Tibial nerve (tissue), 4 donors: ENCODE measurements at regions not wholly inside any gene's neighbourhood (a gene's known extent, or its start where the extent isn't known, plus 50 kb on each side); places are given as distances from the start of the nearest gene placed in this dataset.

Experiments used
- DNase-seq, 2 donors: peaks; one replicate each; pipeline ENCODE4 v3.0.0-alpha.2; 2019; ENCODE audit warnings: low spot score in 2 of 2
- H3K27ac ChIP-seq, 4 donors: fragments of 200-600 bp; sonication (generic) in 3 of 4; one replicate each; pipeline ENCODE4 v1.5.1; 2017 to 2019; ENCODE audit warnings: mild to moderate bottlenecking in 1 of 4
- H3K27me3 ChIP-seq, 2 donors: fragments of 200-600 bp; sonication (generic) in 1 of 2; one replicate each; pipeline versions ENCODE4 v1.5.1 to v1.6.0; 2017 to 2019
- H3K36me3 ChIP-seq, 3 donors: fragments of 200-600 bp; sonication (generic); one replicate each; pipeline ENCODE4 v1.5.1; 2018 to 2019
- H3K4me1 ChIP-seq, 4 donors: fragments of 200-600 bp; sonication (generic) in 3 of 4; one replicate each; pipeline ENCODE4 v1.5.1; 2017 to 2019
- H3K4me3 ChIP-seq, 4 donors: fragments of 200-600 bp; sonication (generic) in 3 of 4; one replicate each; pipeline ENCODE4 v1.5.1; 2017 to 2019; ENCODE audit warnings: mild to moderate bottlenecking in 1 of 4, moderate library complexity in 1 of 4
- H3K9me3 ChIP-seq, 4 donors: fragments of 200-600 bp; sonication (generic) in 3 of 4; one replicate each; pipeline ENCODE4 v1.5.1; 2017 to 2019
- CTCF ChIP-seq, 5 experiments: fragments of 200-600 bp in 3 of 5; fragments of 450-650 bp in 2 of 5; sonication (generic) in 3 of 5; IDR thresholded peaks; one replicate each; pipeline ENCODE4 v1.5.1; 2016 to 2019; ENCODE audit warnings: antibody characterized with exemption in 5 of 5, mild to moderate bottlenecking in 3 of 5, moderate library complexity in 2 of 5
- EP300 ChIP-seq, 2 donors: sonication (generic); formaldehyde crosslinking; IDR thresholded peaks; one replicate each; pipeline ENCODE4 v1.6.1; 2017; ENCODE audit warnings: antibody characterized with exemption in 2 of 2, mild to moderate bottlenecking in 1 of 2
- POLR2A ChIP-seq, 2 donors: fragments of 450-650 bp; IDR thresholded peaks; one replicate each; pipeline ENCODE4 v1.6.1; 2017; ENCODE audit warnings: antibody characterized with exemption in 2 of 2, mild to moderate bottlenecking in 2 of 2, moderate library complexity in 2 of 2
- WGBS, 2 donors: methylation state at CpG; one replicate each; pipeline ENCODE4 v1.1.5; 2018; 5-methylcytosine and 5-hydroxymethylcytosine counted together

GRCh38 chr3:17939157-17939556 lies 196.7 kb upstream of the TBC1D5 start:
- H3K27ac ChIP-seq, result no peak overlapping the region
- DNase-seq, result no peak
- no peaks in the 10 kb centered on the region for H3K9me3 ChIP-seq
- WGBS, 2 donors, result 92 to 94% methylated on average over 16 of the region's 16 CpGs
- TF ChIP-seq CTCF (IDR thresholded peaks at IDR 0.05) (no peak), POLR2A (IDR thresholded peaks at IDR 0.05) (no peak), EP300 (IDR thresholded peaks at IDR 0.05) (no peak)
- H3K4me3 ChIP-seq, result no peak overlapping the region
- no peaks in the 10 kb centered on the region for H3K4me1 ChIP-seq
- no peaks in the 10 kb centered on the region for H3K27me3 ChIP-seq
- no peaks in the 10 kb centered on the region for H3K36me3 ChIP-seq

DNA sequence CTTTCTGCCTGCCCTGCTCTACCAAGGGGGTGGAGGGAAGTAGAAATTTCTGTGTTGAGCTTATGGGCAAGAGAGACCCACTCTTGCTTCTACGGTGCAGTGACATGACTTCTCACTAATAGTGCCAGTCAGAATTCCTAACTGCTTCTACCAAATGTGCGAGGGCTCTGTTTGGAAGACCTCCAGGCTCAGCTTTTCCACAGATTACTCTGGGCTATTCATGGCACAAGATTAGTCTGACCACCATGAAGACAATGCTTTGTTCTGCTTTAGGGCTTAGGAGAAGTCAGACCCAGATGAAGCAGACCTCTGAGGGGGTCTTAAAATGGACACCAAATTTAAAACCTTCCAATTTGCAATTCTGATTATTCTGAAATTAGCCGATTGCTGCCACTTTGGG lies 195.9 kb upstream of the TBC1D5 start:
- no peak overlapping the region for H3K4me3 ChIP-seq
- H3K36me3 ChIP-seq, result no peaks in the 10 kb centered on the region
- no peaks in the 10 kb centered on the region for H3K4me1 ChIP-seq
- H3K27me3 ChIP-seq, result no peaks in the 10 kb centered on the region
- TF ChIP-seq CTCF (IDR thresholded peaks at IDR 0.05) (no peak), POLR2A (IDR thresholded peaks at IDR 0.05) (no peak), EP300 (IDR thresholded peaks at IDR 0.05) (no peak)
- 70 to 71% methylated on average over 3 of the region's 3 CpGs for WGBS, 2 donors
- no peak overlapping the region for H3K27ac ChIP-seq
- no peak for DNase-seq
- no peaks in the 10 kb centered on the region for H3K9me3 ChIP-seq

GRCh38 chr3:17936736-17937480 lies 194.5 kb upstream of the TBC1D5 start:
- Histone ChIP-seq H3K4me1 (no peaks in the 10 kb centered on the region), H3K9me3 (no peaks in the 10 kb centered on the region), H3K27me3 (no peaks in the 10 kb centered on the region), H3K4me3 (no peak overlapping the region), H3K36me3 (no peaks in the 10 kb centered on the region), H3K27ac (no peak overlapping the region)
- TF ChIP-seq POLR2A (IDR thresholded peaks at IDR 0.05) (no peak), EP300 (IDR thresholded peaks at IDR 0.05) (no peak), CTCF (IDR thresholded peaks at IDR 0.05) (no peak)
- DNase-seq, result no peak
- 84 to 87% methylated on average over 6 of the region's 6 CpGs for WGBS, 2 donors

DNA sequence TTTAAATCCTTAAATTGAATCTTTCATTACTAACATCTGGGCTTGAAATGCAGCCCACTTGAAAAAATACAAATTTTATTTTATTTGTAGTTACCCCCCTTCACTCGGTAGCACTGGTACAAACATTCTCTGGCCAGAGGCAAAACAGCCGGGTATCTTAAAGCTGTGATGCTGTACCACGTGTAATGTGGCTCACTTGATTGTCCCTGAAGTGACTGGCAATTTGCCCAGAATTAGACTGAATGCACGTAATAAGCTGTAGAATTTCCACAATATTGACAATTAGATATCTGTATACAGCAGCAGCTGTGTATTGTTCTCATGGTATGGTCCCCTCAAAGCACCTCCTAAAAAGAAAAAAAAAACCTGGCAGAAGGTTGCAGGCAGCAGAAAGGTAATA lies 192.8 kb upstream of the TBC1D5 start:
- 20 to 21% methylated on average over 4 of the region's 4 CpGs for WGBS, 2 donors
- no peaks in the 10 kb centered on the region for H3K4me1 ChIP-seq
- H3K36me3 ChIP-seq, result no peaks in the 10 kb centered on the region
- TF ChIP-seq POLR2A (IDR thresholded peaks at IDR 0.05) (no peak), EP300 (IDR thresholded peaks at IDR 0.05) (no peak), CTCF (IDR thresholded peaks at IDR 0.05) (no peak)
- DNase-seq, result no peak
- H3K9me3 ChIP-seq, result peaks cover 0 to 3% (median 0%) of the 10 kb centered on the region in 4 donors
- H3K27ac ChIP-seq, result no peak overlapping the region
- no peaks in the 10 kb centered on the region for H3K27me3 ChIP-seq
- H3K4me3 ChIP-seq, result no peak overlapping the region

- peaks cover 0 to 3% (median 0%) of the 10 kb centered on the region in 4 donors for H3K9me3 ChIP-seq
- no peak overlapping the region for H3K27ac ChIP-seq
- DNase-seq, result no peak
- WGBS, 2 donors, result 85 to 87% methylated on average over 2 of the region's 2 CpGs
- no peaks in the 10 kb centered on the region for H3K36me3 ChIP-seq
- no peak overlapping the region for H3K4me3 ChIP-seq
- H3K4me1 ChIP-seq, result no peaks in the 10 kb centered on the region
- TF ChIP-seq EP300 (IDR thresholded peaks at IDR 0.05), result no peak
- no peak for TF ChIP-seq CTCF (IDR thresholded peaks at IDR 0.05)
- TF ChIP-seq POLR2A (IDR thresholded peaks at IDR 0.05), result no peak
- no peaks in the 10 kb centered on the region for H3K27me3 ChIP-seq
Measured at GRCh38 chr3:17932136-17932771, 189.8 kb upstream of the TBC1D5 start.
